ENCODE measurements at regions not wholly inside any gene's neighbourhood (a gene's known extent, or its start where the extent isn't known, plus 50 kb on each side); places are given as distances from the start of the nearest gene placed in this dataset.

DNA sequence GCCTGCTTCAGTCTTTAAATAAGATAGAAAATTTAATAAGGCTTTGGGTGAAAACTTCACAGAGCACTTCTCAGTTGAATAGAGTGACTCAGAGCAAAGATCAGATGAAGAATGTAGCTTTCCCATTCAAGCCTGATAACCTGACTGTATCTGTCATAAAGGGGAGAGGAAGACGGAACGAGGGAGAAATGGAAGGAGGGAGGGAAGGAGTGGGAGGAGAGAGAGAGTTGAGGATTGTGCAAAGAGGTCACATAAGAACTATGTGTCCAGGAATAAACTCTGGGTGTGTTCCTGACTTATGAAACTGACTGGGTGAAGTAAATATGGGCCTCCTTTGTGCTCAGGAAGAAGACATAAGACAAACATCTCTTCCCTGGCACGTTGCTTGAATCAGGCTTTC is 385.5 kb downstream of the LPIN1 start:
- TF ChIP-seq TP53 (CRISPR knock-in tag; IDR thresholded peaks at IDR 0.05): no peak
- TF ChIP-seq, protein P1, sequence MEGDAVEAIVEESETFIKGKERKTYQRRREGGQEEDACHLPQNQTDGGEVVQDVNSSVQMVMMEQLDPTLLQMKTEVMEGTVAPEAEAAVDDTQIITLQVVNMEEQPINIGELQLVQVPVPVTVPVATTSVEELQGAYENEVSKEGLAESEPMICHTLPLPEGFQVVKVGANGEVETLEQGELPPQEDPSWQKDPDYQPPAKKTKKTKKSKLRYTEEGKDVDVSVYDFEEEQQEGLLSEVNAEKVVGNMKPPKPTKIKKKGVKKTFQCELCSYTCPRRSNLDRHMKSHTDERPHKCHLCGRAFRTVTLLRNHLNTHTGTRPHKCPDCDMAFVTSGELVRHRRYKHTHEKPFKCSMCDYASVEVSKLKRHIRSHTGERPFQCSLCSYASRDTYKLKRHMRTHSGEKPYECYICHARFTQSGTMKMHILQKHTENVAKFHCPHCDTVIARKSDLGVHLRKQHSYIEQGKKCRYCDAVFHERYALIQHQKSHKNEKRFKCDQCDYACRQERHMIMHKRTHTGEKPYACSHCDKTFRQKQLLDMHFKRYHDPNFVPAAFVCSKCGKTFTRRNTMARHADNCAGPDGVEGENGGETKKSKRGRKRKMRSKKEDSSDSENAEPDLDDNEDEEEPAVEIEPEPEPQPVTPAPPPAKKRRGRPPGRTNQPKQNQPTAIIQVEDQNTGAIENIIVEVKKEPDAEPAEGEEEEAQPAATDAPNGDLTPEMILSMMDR (IDR thresholded peaks at IDR 0.05): no peak
- TF ChIP-seq CHD4 (IDR thresholded peaks at IDR 0.05; ENCODE audit: borderline replicate concordance): no peak
- TF ChIP-seq ZFP36 (IDR thresholded peaks at IDR 0.05; ENCODE audit: borderline replicate concordance, partially characterized antibody): no peak
- no peak for TF ChIP-seq FOSB (CRISPR knock-in tag; IDR thresholded peaks at IDR 0.05)
- TF ChIP-seq, protein P2, sequence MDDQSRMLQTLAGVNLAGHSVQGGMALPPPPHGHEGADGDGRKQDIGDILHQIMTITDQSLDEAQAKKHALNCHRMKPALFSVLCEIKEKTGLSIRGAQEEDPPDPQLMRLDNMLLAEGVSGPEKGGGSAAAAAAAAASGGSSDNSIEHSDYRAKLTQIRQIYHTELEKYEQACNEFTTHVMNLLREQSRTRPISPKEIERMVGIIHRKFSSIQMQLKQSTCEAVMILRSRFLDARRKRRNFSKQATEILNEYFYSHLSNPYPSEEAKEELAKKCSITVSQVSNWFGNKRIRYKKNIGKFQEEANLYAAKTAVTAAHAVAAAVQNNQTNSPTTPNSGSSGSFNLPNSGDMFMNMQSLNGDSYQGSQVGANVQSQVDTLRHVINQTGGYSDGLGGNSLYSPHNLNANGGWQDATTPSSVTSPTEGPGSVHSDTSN (IDR thresholded peaks at IDR 0.05): no peak
- no peak for TF ChIP-seq FOSL2 (IDR thresholded peaks at IDR 0.05)
- no peak for TF ChIP-seq FOSL2 (CRISPR knock-in tag; IDR thresholded peaks at IDR 0.05)

All from A549 (cell line).